Vagina (tissue), 2 donors: ENCODE measurements at regions not wholly inside any gene's neighbourhood (a gene's known extent, or its start where the extent isn't known, plus 50 kb on each side); places are given as distances from the start of the nearest gene placed in this dataset.

ENCODE experiments used
- POLR2A ChIP-seq, 2 donors: fragments of 450-650 bp; IDR thresholded peaks; one replicate each; pipeline ENCODE4 v1.6.1; 2017; ENCODE audit warnings: antibody characterized with exemption in 2 of 2, mild to moderate bottlenecking in 2 of 2, moderate library complexity in 2 of 2
- POLR2AphosphoS5 ChIP-seq, 2 donors: sonication (generic); formaldehyde crosslinking; IDR thresholded peaks; one replicate each; pipeline ENCODE4 v1.9.0; 2017; ENCODE audit warnings: antibody characterized with exemption in 2 of 2, mild to moderate bottlenecking in 2 of 2, low read depth in 1 of 2; ENCODE audit not compliant: insufficient read depth in 1 of 2
- TF ChIP-seq, protein P1 (sequence below), 3 experiments: fragments of 450-650 bp in 2 of 3; fragments of 200-600 bp in 1 of 3; sonication (generic) in 1 of 3; IDR thresholded peaks; one replicate each; pipeline ENCODE4 v1.5.1; 2017 to 2019; ENCODE audit warnings: antibody characterized with exemption in 3 of 3, mild to moderate bottlenecking in 2 of 3, moderate library complexity in 2 of 3

DNA sequence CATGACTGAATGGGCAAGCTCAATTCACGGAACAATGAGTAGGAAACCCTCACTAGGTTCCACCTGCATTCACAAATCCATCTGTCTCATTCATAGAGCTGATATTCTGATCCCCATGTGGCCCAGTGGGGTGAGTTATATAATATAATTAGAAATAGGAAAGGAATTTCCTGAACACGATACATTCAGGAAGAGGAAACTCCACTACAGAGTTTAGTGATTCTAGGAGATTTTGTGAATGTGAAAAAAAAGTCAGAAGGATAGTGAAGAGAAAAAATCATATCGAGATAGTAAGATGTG is 471.2 kb downstream of the GASK1B start:
- TF ChIP-seq, protein P1, sequence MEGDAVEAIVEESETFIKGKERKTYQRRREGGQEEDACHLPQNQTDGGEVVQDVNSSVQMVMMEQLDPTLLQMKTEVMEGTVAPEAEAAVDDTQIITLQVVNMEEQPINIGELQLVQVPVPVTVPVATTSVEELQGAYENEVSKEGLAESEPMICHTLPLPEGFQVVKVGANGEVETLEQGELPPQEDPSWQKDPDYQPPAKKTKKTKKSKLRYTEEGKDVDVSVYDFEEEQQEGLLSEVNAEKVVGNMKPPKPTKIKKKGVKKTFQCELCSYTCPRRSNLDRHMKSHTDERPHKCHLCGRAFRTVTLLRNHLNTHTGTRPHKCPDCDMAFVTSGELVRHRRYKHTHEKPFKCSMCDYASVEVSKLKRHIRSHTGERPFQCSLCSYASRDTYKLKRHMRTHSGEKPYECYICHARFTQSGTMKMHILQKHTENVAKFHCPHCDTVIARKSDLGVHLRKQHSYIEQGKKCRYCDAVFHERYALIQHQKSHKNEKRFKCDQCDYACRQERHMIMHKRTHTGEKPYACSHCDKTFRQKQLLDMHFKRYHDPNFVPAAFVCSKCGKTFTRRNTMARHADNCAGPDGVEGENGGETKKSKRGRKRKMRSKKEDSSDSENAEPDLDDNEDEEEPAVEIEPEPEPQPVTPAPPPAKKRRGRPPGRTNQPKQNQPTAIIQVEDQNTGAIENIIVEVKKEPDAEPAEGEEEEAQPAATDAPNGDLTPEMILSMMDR (IDR thresholded peaks at IDR 0.05), result no peak
- TF ChIP-seq POLR2A (IDR thresholded peaks at IDR 0.05), result no peak
- no peak for TF ChIP-seq POLR2AphosphoS5 (IDR thresholded peaks at IDR 0.05; ENCODE audit: insufficient read depth in 1 of 2, low read depth in 1 of 2)
